ENCODE measurements at regions not wholly inside any gene's neighbourhood (a gene's known extent, or its start where the extent isn't known, plus 50 kb on each side); places are given as distances from the start of the nearest gene placed in this dataset.
"Not testable (repeated sequence)": the region's sequence is repeated elsewhere in the genome, so short reads cannot be mapped to it uniquely, and the experiment has no call there.

- DNase-seq (ENCODE audit: low read depth) = no peak
These were observed 160.9 kb downstream of the SOD2 start for GRCh38 chr6:159532155-159532554.

GRCh38 chr6:159529934-159530333 is 163.1 kb downstream of the SOD2 start:
- no peak for DNase-seq (ENCODE audit: low read depth)
- no peak overlapping the region for H3K4me3 ChIP-seq (ENCODE audit: low read depth, low read length)

More at GRCh38 chr6:159532155-159532554, 160.9 kb downstream of the SOD2 start:
- H3K4me3 ChIP-seq (ENCODE audit: low read depth, low read length) = no peak overlapping the region

- H3K4me3 ChIP-seq (ENCODE audit: low read depth, low read length) = no peak overlapping the region
These were observed 165.7 kb downstream of the SOD2 start for GRCh38 chr6:159527351-159527750.

GRCh38 chr6:159525445-159526025 is 167.5 kb downstream of the SOD2 start:
- H3K4me3 ChIP-seq (ENCODE audit: low read depth, low read length) = no peak overlapping the region
- no peak for DNase-seq (ENCODE audit: low read depth)

More at GRCh38 chr6:159527351-159527750, 165.7 kb downstream of the SOD2 start:
- DNase-seq (ENCODE audit: low read depth) = no peak

GRCh38 chr6:159522877-159523547 is 170.0 kb downstream of the SOD2 start:
- no peak overlapping the region for H3K4me3 ChIP-seq (ENCODE audit: low read depth, low read length)
- DNase-seq (ENCODE audit: low read depth) = no peak

- no peak for DNase-seq (ENCODE audit: low read depth)
- no peak overlapping the region for H3K4me3 ChIP-seq (ENCODE audit: low read depth, low read length)
These were observed 171.1 kb downstream of the SOD2 start for GRCh38 chr6:159521962-159522361.

- H3K4me3 ChIP-seq (ENCODE audit: low read depth, low read length) = no peak overlapping the region
- DNase-seq (ENCODE audit: low read depth) = no peak
These were observed 173.0 kb downstream of the SOD2 start for GRCh38 chr6:159520002-159520401.

GRCh38 chr6:159515811-159516210 is 177.2 kb downstream of the SOD2 start:
- H3K4me3 ChIP-seq (ENCODE audit: low read depth, low read length); DNase-seq (ENCODE audit: low read depth): not testable (repeated sequence)

GRCh38 chr6:159513914-159514313 is 179.1 kb downstream of the SOD2 start:
- H3K4me3 ChIP-seq (ENCODE audit: low read depth, low read length) = no peak overlapping the region
- DNase-seq (ENCODE audit: low read depth) = no peak

GRCh38 chr6:159513074-159513720 is 179.8 kb downstream of the SOD2 start:
- H3K4me3 ChIP-seq (ENCODE audit: low read depth, low read length) = no peak overlapping the region
- no peak for DNase-seq (ENCODE audit: low read depth)

- no peak overlapping the region for H3K4me3 ChIP-seq (ENCODE audit: low read depth, low read length)
- no peak for DNase-seq (ENCODE audit: low read depth)
These were observed 180.5 kb downstream of the SOD2 start for GRCh38 chr6:159512571-159512970.

GRCh38 chr6:159512104-159512503 is 180.9 kb downstream of the SOD2 start:
- no peak overlapping the region for H3K4me3 ChIP-seq (ENCODE audit: low read depth, low read length)
- DNase-seq (ENCODE audit: low read depth) = no peak

GRCh38 chr6:159510141-159510540 is 182.9 kb downstream of the SOD2 start:
- DNase-seq (ENCODE audit: low read depth) = no peak
- H3K4me3 ChIP-seq (ENCODE audit: low read depth, low read length) = no peak overlapping the region

- no peak overlapping the region for H3K4me3 ChIP-seq (ENCODE audit: low read depth, low read length)
These were observed 184.1 kb downstream of the SOD2 start for GRCh38 chr6:159508931-159509330.

GRCh38 chr6:159506048-159506447 is 187.0 kb downstream of the SOD2 start:
- no peak for DNase-seq (ENCODE audit: low read depth)
- no peak overlapping the region for H3K4me3 ChIP-seq (ENCODE audit: low read depth, low read length)

More at GRCh38 chr6:159508931-159509330, 184.1 kb downstream of the SOD2 start:
- no peak for DNase-seq (ENCODE audit: low read depth)

GRCh38 chr6:159505140-159505922 is 187.7 kb downstream of the SOD2 start:
- no peak for DNase-seq (ENCODE audit: low read depth)

GRCh38 chr6:159501558-159501957 is 191.5 kb downstream of the SOD2 start:
- DNase-seq (ENCODE audit: low read depth) = no peak
- no peak overlapping the region for H3K4me3 ChIP-seq (ENCODE audit: low read depth, low read length)

More at GRCh38 chr6:159505140-159505922, 187.7 kb downstream of the SOD2 start:
- no peak overlapping the region for H3K4me3 ChIP-seq (ENCODE audit: low read depth, low read length)

GRCh38 chr6:159499034-159499433 is 194.0 kb downstream of the SOD2 start:
- DNase-seq (ENCODE audit: low read depth) = no peak

GRCh38 chr6:159494586-159494972 is 198.5 kb downstream of the SOD2 start:
- H3K4me3 ChIP-seq (ENCODE audit: low read depth, low read length) = no peak overlapping the region
- no peak for DNase-seq (ENCODE audit: low read depth)

More at GRCh38 chr6:159499034-159499433, 194.0 kb downstream of the SOD2 start:
- H3K4me3 ChIP-seq (ENCODE audit: low read depth, low read length) = no peak overlapping the region
